GM23338 (cell line): ENCODE measurements at regions not wholly inside any gene's neighbourhood (a gene's known extent, or its start where the extent isn't known, plus 50 kb on each side); places are given as distances from the start of the nearest gene placed in this dataset.

ENCODE experiments used
- ATAC-seq: fragments of 200-7000 bp; cut with Tn5 transposase; 3 replicates; pipeline ENCODE4 v1.9.1; 2020
- DNase-seq: peaks from one replicate; pipeline ENCODE4 v3.0.0-alpha.2; 2015; ENCODE audit warnings: low spot score
- H2AFZ ChIP-seq: fragments of 200-600 bp; sonication (generic); 2 replicates; pipeline ENCODE4 v1.8.0; 2016; ENCODE audit warnings: antibody characterized with exemption, mild to moderate bottlenecking, moderate library complexity
- H3F3A ChIP-seq: fragments of 200-600 bp; sonication (generic); replicated peaks from 2 replicates; pipeline ENCODE4 v1.8.0; 2017; ENCODE audit warnings: antibody characterized with exemption, mixed run types, low read depth
- H3K27ac ChIP-seq: fragments of 200-600 bp; sonication (generic); 2 replicates; pipeline ENCODE4 v1.6.1; 2016; ENCODE audit warnings: low read depth
- H3K27me3 ChIP-seq: fragments of 200-600 bp; sonication (generic); 2 replicates; pipeline ENCODE4 v1.8.0; 2016; ENCODE audit warnings: mild to moderate bottlenecking, mixed run types, moderate library complexity; ENCODE audit not compliant: insufficient read depth
- H3K36me3 ChIP-seq: fragments of 200-600 bp; sonication (generic); 2 replicates; pipeline ENCODE4 v1.8.0; 2016; ENCODE audit warnings: mild to moderate bottlenecking; ENCODE audit not compliant: insufficient read depth
- H3K4me1 ChIP-seq: fragments of 200-600 bp; sonication (generic); 2 replicates; pipeline ENCODE4 v1.8.0; 2016; ENCODE audit warnings: mild to moderate bottlenecking, moderate library complexity; ENCODE audit not compliant: insufficient read depth
- H3K4me2 ChIP-seq: fragments of 200-600 bp; sonication (generic); 2 replicates; pipeline ENCODE4 v1.7.1; 2017; ENCODE audit warnings: mixed run types
- H3K4me3 ChIP-seq: fragments of 200-600 bp; sonication (generic); 2 replicates; pipeline ENCODE4 v1.6.1; 2016; ENCODE audit warnings: mixed run types
- H3K79me2 ChIP-seq: fragments of 200-600 bp; sonication (generic); replicated peaks from 2 replicates; pipeline ENCODE4 v1.8.0; 2017; ENCODE audit warnings: mild to moderate bottlenecking; ENCODE audit not compliant: insufficient read depth
- H3K9me2 ChIP-seq: fragments of 200-600 bp; sonication (generic); 2 replicates; pipeline ENCODE4 v1.8.0; 2017; ENCODE audit not compliant: insufficient read depth
- H4K20me1 ChIP-seq: fragments of 200-600 bp; sonication (generic); replicated peaks from 2 replicates; pipeline ENCODE4 v1.8.0; 2017; ENCODE audit warnings: mild to moderate bottlenecking; ENCODE audit not compliant: insufficient read depth
- H3K27ac Mint-ChIP-seq: 2 replicates; pipeline ENCODE4 v1.8.0; 2020; ENCODE audit warnings: inconsistent platforms, mild to moderate bottlenecking, moderate library complexity, mixed read lengths
- H3K27me3 Mint-ChIP-seq: 3 replicates; pipeline ENCODE4 v1.8.0; 2022; ENCODE audit warnings: low read depth, mild to moderate bottlenecking, moderate library complexity, mixed read lengths, inconsistent platforms; ENCODE audit not compliant: insufficient read depth, poor library complexity
- H3K36me3 Mint-ChIP-seq: 3 replicates; pipeline ENCODE4 v1.8.0; 2021; ENCODE audit warnings: low read depth, mild to moderate bottlenecking, inconsistent platforms, moderate library complexity, mixed read lengths
- H3K4me1 Mint-ChIP-seq: 3 replicates; pipeline ENCODE4 v1.8.0; 2020; ENCODE audit warnings: mild to moderate bottlenecking, inconsistent platforms, mixed read lengths
- H3K4me3 Mint-ChIP-seq: 3 replicates; pipeline ENCODE4 v1.8.0; 2021; ENCODE audit warnings: moderate library complexity, mild to moderate bottlenecking, inconsistent platforms, mixed read lengths
- H3K9me3 Mint-ChIP-seq: 3 replicates; pipeline ENCODE4 v1.8.0; 2020; ENCODE audit warnings: moderate library complexity, mild to moderate bottlenecking, inconsistent platforms, mixed read lengths
- CREB1 ChIP-seq: fragments of 250-450 bp; sonication (Bioruptor Pico); IDR thresholded peaks from 2 replicates; pipeline ENCODE4 v1.5.0; 2020; ENCODE audit warnings: low read depth, mild to moderate bottlenecking, moderate library complexity
- EZH2 ChIP-seq: fragments of 200-600 bp; sonication (generic); IDR thresholded peaks from one replicate; pipeline ENCODE4 v1.8.0; 2017; ENCODE audit warnings: antibody characterized with exemption, mild to moderate bottlenecking, low read depth; ENCODE audit not compliant: unreplicated experiment
- EZH2phosphoT487 ChIP-seq: fragments of 200-600 bp; sonication (generic); IDR thresholded peaks from one replicate; pipeline ENCODE4 v1.8.1; 2018; ENCODE audit warnings: antibody characterized with exemption; ENCODE audit not compliant: unreplicated experiment
- JUNB ChIP-seq: IDR thresholded peaks from one replicate; pipeline ENCODE4 v1.6.1; 2016; ENCODE audit warnings: antibody characterized with exemption; ENCODE audit not compliant: unreplicated experiment
- NANOG ChIP-seq: IDR thresholded peaks from 2 replicates; pipeline ENCODE4 v1.6.1; 2016; ENCODE audit warnings: antibody characterized with exemption, borderline replicate concordance
- POLR2AphosphoS5 ChIP-seq: IDR thresholded peaks from 2 replicates; pipeline ENCODE4 v1.6.1; 2016; ENCODE audit warnings: antibody characterized with exemption, low read depth
- STAT1 ChIP-seq: IDR thresholded peaks from one replicate; pipeline ENCODE4 v1.6.1; 2016; ENCODE audit warnings: antibody characterized with exemption; ENCODE audit not compliant: unreplicated experiment
- ZNF114 ChIP-seq: fragments of 250-450 bp; sonication (Bioruptor Pico); IDR thresholded peaks from 2 replicates; pipeline ENCODE4 v1.5.0; 2020; ENCODE audit warnings: mild to moderate bottlenecking, moderate library complexity
- ZNF331 ChIP-seq: fragments of 250-450 bp; sonication (Bioruptor Pico); IDR thresholded peaks from 2 replicates; pipeline ENCODE4 v1.5.0; 2020; ENCODE audit warnings: low read depth, mild to moderate bottlenecking, moderate library complexity
- TF ChIP-seq, protein P1 (sequence below): IDR thresholded peaks from 2 replicates; pipeline ENCODE4 v1.6.1; 2016; ENCODE audit warnings: antibody characterized with exemption
- TF ChIP-seq, protein P2 (sequence below), 2 experiments: fragments of 200-600 bp in 1 of 2; sonication (generic) in 1 of 2; conservative IDR thresholded peaks; 2 replicates each; pipeline versions ENCODE4 v1.5.1 to v1.6.1; 2016 to 2017; ENCODE audit warnings: antibody characterized with exemption in 2 of 2, low read depth in 2 of 2, mild to moderate bottlenecking in 2 of 2, moderate library complexity in 1 of 2
- TF ChIP-seq, protein P3 (sequence below): IDR thresholded peaks from one replicate; pipeline ENCODE4 v1.6.1; 2018; ENCODE audit warnings: antibody characterized with exemption; ENCODE audit not compliant: unreplicated experiment
- TF ChIP-seq, protein P4 (sequence below): fragments of 250-450 bp; sonication (Bioruptor Pico); IDR thresholded peaks from 2 replicates; pipeline ENCODE4 v1.5.0; 2020; ENCODE audit warnings: mild to moderate bottlenecking, moderate library complexity

DNA sequence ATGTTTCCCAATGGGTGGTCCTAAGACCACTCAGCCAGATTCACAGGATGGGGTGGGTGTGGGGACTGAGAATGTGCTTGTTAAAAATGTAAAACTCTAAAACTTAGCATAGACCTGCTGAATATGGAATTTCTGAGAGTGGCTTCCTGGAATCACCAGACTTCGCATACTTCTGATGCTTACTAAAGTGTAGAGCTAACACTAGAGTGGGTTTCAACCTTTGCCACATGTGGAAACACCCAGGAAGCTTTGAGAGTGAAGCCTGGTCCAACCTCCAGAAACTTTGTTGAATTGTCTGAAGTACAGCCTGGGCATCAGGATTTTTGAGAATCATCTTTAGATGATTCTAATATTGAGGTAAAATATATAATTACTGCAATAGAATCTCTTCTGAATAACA lies 167.8 kb upstream of the EDNRA start:
- Histone ChIP-seq H3K79me2 (no peaks in the 10 kb centered on the region), H3K4me1 (no peaks in the 10 kb centered on the region; the same call in 1 of the 2 replicates), H3K27me3 (no peaks in the 10 kb centered on the region), H3K9me2 (no peaks in the 10 kb centered on the region), H4K20me1 (no peaks in the 10 kb centered on the region), H3K27ac (no peak overlapping the region), H3K36me3 (no peaks in the 10 kb centered on the region), H3F3A (no peaks in the 10 kb centered on the region), H3K4me3 (no peak overlapping the region), H2AFZ (no peak overlapping the region), H3K4me2 (no peak overlapping the region)
- Mint-ChIP-seq H3K4me3 (no peak overlapping the region), H3K27me3 (no peaks in the 10 kb centered on the region), H3K36me3 (no peaks in the 10 kb centered on the region), H3K4me1 (peaks cover 4% of the 10 kb centered on the region), H3K9me3 (no peaks in the 10 kb centered on the region), H3K27ac (no peak overlapping the region; the same call in 1 of the 2 replicates)
- DNase-seq = no peak
- ATAC-seq = no peak
- TF ChIP-seq, protein P1, sequence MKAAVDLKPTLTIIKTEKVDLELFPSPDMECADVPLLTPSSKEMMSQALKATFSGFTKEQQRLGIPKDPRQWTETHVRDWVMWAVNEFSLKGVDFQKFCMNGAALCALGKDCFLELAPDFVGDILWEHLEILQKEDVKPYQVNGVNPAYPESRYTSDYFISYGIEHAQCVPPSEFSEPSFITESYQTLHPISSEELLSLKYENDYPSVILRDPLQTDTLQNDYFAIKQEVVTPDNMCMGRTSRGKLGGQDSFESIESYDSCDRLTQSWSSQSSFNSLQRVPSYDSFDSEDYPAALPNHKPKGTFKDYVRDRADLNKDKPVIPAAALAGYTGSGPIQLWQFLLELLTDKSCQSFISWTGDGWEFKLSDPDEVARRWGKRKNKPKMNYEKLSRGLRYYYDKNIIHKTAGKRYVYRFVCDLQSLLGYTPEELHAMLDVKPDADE = no peak
- no peak for TF ChIP-seq EZH2
- no peak for TF ChIP-seq ZNF331
- TF ChIP-seq ZNF114 (CRISPR knock-in tag) = no peak
- TF ChIP-seq EZH2phosphoT487 = no peak
- TF ChIP-seq, protein P2, sequence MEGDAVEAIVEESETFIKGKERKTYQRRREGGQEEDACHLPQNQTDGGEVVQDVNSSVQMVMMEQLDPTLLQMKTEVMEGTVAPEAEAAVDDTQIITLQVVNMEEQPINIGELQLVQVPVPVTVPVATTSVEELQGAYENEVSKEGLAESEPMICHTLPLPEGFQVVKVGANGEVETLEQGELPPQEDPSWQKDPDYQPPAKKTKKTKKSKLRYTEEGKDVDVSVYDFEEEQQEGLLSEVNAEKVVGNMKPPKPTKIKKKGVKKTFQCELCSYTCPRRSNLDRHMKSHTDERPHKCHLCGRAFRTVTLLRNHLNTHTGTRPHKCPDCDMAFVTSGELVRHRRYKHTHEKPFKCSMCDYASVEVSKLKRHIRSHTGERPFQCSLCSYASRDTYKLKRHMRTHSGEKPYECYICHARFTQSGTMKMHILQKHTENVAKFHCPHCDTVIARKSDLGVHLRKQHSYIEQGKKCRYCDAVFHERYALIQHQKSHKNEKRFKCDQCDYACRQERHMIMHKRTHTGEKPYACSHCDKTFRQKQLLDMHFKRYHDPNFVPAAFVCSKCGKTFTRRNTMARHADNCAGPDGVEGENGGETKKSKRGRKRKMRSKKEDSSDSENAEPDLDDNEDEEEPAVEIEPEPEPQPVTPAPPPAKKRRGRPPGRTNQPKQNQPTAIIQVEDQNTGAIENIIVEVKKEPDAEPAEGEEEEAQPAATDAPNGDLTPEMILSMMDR (conservative IDR thresholded peaks at IDR 0.05; ENCODE audit: low read depth in 2 of 2) = no peak
- TF ChIP-seq STAT1 = no peak
- TF ChIP-seq, protein P3, sequence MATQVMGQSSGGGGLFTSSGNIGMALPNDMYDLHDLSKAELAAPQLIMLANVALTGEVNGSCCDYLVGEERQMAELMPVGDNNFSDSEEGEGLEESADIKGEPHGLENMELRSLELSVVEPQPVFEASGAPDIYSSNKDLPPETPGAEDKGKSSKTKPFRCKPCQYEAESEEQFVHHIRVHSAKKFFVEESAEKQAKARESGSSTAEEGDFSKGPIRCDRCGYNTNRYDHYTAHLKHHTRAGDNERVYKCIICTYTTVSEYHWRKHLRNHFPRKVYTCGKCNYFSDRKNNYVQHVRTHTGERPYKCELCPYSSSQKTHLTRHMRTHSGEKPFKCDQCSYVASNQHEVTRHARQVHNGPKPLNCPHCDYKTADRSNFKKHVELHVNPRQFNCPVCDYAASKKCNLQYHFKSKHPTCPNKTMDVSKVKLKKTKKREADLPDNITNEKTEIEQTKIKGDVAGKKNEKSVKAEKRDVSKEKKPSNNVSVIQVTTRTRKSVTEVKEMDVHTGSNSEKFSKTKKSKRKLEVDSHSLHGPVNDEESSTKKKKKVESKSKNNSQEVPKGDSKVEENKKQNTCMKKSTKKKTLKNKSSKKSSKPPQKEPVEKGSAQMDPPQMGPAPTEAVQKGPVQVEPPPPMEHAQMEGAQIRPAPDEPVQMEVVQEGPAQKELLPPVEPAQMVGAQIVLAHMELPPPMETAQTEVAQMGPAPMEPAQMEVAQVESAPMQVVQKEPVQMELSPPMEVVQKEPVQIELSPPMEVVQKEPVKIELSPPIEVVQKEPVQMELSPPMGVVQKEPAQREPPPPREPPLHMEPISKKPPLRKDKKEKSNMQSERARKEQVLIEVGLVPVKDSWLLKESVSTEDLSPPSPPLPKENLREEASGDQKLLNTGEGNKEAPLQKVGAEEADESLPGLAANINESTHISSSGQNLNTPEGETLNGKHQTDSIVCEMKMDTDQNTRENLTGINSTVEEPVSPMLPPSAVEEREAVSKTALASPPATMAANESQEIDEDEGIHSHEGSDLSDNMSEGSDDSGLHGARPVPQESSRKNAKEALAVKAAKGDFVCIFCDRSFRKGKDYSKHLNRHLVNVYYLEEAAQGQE = no peak
- TF ChIP-seq NANOG = no peak
- TF ChIP-seq, protein P4, sequence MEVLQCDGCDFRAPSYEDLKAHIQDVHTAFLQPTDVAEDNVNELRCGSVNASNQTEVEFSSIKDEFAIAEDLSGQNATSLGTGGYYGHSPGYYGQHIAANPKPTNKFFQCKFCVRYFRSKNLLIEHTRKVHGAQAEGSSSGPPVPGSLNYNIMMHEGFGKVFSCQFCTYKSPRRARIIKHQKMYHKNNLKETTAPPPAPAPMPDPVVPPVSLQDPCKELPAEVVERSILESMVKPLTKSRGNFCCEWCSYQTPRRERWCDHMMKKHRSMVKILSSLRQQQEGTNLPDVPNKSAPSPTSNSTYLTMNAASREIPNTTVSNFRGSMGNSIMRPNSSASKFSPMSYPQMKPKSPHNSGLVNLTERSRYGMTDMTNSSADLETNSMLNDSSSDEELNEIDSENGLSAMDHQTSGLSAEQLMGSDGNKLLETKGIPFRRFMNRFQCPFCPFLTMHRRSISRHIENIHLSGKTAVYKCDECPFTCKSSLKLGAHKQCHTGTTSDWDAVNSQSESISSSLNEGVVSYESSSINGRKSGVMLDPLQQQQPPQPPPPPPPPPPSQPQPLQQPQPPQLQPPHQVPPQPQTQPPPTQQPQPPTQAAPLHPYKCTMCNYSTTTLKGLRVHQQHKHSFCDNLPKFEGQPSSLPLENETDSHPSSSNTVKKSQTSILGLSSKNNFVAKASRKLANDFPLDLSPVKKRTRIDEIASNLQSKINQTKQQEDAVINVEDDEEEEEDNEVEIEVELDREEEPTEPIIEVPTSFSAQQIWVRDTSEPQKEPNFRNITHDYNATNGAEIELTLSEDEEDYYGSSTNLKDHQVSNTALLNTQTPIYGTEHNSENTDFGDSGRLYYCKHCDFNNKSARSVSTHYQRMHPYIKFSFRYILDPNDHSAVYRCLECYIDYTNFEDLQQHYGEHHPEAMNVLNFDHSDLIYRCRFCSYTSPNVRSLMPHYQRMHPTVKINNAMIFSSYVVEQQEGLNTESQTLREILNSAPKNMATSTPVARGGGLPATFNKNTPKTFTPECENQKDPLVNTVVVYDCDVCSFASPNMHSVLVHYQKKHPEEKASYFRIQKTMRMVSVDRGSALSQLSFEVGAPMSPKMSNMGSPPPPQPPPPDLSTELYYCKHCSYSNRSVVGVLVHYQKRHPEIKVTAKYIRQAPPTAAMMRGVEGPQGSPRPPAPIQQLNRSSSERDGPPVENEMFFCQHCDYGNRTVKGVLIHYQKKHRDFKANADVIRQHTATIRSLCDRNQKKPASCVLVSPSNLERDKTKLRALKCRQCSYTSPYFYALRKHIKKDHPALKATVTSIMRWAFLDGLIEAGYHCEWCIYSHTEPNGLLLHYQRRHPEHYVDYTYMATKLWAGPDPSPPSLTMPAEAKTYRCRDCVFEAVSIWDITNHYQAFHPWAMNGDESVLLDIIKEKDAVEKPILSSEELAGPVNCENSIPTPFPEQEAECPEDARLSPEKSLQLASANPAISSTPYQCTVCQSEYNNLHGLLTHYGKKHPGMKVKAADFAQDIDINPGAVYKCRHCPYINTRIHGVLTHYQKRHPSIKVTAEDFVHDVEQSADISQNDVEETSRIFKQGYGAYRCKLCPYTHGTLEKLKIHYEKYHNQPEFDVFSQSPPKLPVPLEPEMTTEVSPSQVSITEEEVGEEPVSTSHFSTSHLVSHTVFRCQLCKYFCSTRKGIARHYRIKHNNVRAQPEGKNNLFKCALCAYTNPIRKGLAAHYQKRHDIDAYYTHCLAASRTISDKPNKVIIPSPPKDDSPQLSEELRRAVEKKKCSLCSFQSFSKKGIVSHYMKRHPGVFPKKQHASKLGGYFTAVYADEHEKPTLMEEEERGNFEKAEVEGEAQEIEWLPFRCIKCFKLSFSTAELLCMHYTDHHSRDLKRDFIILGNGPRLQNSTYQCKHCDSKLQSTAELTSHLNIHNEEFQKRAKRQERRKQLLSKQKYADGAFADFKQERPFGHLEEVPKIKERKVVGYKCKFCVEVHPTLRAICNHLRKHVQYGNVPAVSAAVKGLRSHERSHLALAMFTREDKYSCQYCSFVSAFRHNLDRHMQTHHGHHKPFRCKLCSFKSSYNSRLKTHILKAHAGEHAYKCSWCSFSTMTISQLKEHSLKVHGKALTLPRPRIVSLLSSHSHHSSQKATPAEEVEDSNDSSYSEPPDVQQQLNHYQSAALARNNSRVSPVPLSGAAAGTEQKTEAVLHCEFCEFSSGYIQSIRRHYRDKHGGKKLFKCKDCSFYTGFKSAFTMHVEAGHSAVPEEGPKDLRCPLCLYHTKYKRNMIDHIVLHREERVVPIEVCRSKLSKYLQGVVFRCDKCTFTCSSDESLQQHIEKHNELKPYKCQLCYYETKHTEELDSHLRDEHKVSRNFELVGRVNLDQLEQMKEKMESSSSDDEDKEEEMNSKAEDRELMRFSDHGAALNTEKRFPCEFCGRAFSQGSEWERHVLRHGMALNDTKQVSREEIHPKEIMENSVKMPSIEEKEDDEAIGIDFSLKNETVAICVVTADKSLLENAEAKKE = no peak
- TF ChIP-seq POLR2AphosphoS5 = no peak
- no peak for TF ChIP-seq CREB1 (CRISPR knock-in tag)
- no peak for TF ChIP-seq JUNB
